Fibroblast of the conjunctiva (primary cell): ENCODE measurements at regions not wholly inside any gene's neighbourhood (a gene's known extent, or its start where the extent isn't known, plus 50 kb on each side); places are given as distances from the start of the nearest gene placed in this dataset.
"Not testable (repeated sequence)": the region's sequence is repeated elsewhere in the genome, so short reads cannot be mapped to it uniquely, and the experiment has no call there.

Experiments
- DNase-seq: peaks from one replicate; pipeline ENCODE4 v3.0.0-alpha.2; 2010; ENCODE audit warnings: low read depth

- no peak for DNase-seq
Measured at GRCh38 chr13:101003566-101003965, 329.0 kb upstream of the TMTC4 start.

DNA sequence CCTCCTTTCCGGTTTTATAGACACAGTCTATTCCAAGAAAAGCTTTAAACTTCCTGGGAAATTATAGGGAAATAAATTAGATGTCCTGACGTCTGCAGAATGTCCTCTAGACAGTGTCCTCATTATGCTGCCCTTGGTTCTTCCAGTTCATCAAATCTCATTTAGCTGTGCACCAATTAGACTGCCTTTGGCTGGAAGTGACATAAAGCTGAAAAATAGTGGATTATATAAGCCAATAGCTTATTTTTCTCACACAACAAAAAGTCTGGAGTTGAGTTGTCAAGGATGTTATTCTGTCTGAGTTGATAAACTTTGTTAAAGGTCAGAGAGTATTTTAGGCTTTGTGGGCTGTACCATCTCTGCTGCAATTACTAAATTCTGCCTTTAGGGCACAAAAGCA is 314.8 kb upstream of the TMTC4 start:
- DNase-seq = no peak

- DNase-seq = no peak
Measured at GRCh38 chr13:100988921-100989320, 314.3 kb upstream of the TMTC4 start.

- DNase-seq = no peak
Measured at GRCh38 chr13:100987948-100988347, 313.4 kb upstream of the TMTC4 start.

GRCh38 chr13:100986571-100986970 is 312.0 kb upstream of the TMTC4 start:
- DNase-seq = no peak

GRCh38 chr13:100984085-100984705 is 309.6 kb upstream of the TMTC4 start:
- DNase-seq = no peak

GRCh38 chr13:100983111-100983510 is 308.5 kb upstream of the TMTC4 start:
- no peak for DNase-seq

DNA sequence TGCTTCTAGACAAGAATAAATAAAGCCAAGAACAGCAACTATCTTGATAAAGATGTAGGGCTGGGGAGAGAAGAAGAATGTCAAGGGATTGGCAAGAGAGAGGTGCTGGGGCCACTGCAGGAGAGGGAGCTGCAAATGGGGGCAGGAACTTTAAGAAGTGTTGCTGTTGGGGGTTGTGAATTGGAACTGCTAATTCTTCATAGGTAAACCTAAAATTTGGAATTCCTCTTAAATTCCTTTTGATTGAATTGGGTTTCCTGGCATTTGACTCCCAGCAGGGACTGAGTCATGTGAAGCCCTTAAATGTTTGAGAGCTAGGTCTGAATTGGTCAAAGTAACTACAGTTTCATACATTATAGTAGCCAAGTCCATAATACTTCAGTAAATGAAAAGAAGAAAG is 305.6 kb upstream of the TMTC4 start:
- no peak for DNase-seq

DNA sequence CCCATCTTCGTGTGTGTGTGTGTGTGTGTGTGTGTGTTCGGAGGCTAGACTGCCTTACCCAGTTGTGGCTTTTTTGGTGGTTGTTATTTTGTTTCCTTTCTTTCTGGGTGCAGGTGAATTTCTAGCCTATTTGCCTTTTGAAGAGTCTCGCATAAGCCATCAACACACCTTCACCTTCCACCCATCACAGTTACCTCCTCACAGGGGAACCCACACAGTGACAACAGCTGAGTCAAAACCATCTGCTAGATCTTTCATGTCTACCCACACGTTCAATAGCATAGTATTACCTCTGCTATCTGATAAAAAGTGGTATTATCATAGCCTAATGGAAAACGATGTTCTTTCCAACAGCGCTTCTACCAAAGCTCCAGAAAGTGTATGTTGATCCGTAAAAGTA is 303.2 kb upstream of the TMTC4 start:
- DNase-seq = no peak

- DNase-seq = no peak
Measured at GRCh38 chr13:100976993-100977392, 302.4 kb upstream of the TMTC4 start.

DNA sequence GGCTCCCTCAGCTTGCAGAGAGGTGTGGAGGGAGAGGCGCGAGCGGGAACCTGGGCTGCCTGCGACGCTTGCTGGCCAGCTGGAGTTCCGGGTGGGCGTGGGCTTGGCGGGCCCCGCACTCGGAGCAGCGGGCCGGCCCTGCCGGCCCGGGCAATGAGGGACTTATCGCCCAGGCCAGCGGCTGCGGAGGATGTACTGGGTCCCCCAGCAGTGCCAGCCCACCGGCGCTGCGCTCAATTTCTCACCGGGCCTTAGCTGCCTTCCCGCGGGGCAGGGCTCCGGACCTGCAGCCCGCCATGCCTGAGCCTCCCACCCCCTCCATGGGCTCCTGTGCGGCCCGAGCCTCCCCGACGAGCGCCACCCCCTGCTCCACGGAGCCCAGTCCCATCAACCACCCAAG is 301.1 kb upstream of the TMTC4 start:
- DNase-seq = not testable (repeated sequence)

DNA sequence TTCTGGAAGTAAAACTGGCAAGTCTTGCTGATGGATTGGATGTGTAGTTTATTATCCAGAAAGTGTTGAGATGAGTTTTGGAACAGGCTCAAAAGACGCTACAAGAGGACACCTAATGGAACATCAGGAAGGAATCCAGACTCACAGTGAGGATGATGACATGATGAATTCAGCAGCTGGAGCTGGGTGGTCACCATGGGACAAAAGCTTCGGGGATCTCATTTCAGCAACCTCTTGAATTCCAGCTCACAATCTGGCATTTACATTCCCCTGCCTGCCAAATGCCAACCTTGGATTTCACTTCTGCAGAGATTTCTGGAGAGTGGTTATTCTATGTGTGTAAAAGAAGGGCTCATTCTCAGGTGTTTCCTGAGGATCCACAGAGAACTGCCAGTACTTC is 288.0 kb upstream of the TMTC4 start:
- DNase-seq = no peak

DNA sequence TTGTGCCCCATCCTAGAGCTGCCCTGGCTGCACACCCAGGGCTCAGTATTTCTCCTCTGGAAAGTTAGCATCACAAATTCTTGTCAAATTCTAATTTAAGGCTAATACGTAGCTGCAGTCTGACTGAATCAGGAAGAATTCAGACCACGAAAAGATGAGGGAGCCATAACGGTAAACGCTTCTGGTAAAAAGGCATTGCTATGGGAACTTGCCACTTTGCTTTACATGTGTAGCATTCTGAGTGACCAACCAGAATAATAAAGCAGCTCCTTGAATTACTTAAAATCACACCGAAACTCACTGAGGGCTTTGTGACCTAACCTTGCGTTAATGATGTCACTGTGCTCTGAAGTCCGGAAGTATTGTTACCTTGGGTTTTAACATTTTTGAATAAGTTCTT is 286.6 kb upstream of the TMTC4 start:
- no peak for DNase-seq

DNA sequence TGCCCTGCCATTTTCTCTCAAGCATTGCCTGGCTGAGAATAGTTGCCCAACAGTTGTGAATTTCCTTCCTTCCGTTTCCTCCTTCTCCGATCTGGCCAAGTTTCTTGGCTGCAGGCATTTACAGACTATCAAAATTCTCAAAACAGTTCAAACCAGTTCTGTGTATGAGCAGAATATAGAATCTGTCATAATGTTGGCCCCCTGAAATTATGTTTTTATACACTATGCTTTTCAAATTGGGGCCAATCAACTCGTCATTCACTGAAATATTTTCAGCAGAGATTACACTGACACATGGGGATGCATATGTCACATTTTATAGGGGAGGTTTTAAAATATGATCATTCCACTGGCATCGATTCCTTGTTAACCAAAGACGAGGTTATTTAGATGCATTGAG is 284.2 kb upstream of the TMTC4 start:
- no peak for DNase-seq

DNA sequence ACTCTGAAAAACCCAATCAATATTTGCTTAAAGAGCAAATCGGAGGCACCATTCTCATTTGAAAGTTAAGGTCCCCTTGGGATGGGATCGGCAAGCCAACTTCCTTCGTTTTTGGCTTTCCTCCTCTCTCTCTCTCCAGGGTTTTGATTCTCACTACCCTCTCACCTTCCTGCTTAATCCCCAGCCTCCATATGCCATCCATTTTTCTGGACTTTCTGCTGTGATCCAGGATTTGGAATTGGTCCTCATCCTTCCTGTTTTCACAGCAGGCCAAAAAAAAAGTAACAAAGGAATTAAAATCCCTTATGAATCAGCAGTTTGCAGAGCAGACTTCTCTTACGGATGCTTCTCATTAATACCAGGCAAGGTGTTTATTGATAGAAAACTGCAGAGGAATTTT is 283.1 kb upstream of the TMTC4 start:
- DNase-seq = no peak

DNA sequence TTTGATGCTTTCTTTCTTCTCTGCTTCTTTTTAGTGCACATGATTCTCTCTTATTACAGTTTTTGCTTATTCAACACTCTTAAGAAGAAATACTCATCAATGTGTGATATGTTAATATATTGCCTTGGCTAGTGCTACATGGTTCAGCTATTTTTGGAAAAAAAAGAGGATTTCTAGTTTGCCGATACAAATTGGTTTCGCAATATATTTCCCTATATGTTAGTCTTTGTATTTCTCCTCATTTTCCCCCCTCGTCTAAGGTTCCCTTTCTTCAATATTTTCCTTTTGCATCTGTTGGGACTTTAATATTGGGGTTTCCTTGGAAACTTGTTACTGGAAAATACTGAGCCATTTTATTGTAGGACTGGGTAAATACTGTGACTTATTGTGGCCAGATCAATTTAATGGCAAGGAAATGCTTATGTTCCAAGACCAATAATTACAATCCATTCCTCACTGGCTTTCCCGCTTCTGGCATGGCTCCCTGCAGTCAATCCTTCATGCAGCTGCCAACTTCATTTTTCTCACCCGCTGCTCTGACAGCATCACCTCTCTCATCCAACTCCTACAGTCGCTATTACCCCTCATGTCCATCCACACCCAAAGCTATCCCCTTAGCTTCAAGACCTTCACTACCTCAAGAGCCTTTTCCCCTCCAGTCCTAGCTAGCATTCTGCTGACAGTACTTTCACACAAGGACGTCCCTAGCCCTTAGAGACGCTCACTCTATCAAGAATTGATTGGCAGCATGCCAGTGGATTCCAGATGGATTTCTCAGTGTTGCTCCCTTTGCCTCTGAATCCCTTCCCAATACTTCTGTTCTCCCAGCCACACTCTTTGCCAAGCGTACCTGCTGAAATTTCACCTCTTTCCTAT is 280.1 kb upstream of the TMTC4 start:
- no peak for DNase-seq

DNA sequence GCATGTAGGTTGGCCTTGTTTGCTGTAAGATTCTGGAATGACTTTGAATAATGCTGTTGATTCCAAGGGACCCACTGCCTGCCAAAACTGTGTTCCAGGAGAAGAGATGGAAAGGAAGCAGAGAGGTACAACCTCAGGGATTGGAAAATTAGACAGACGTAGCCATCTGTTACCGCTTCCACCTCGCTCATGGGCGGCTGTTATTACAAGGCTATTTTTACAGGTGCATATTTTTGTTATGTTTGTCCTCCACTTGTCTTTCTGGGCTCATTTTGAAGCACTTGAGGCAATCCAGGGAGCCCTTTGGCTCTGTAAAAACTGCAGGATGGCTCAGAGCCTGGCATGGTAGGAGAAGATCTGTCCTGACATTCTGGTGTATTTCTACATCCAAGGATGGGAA is 276.4 kb upstream of the TMTC4 start:
- no peak for DNase-seq

GRCh38 chr13:100948937-100949336 is 274.3 kb upstream of the TMTC4 start:
- DNase-seq = not testable (repeated sequence)

GRCh38 chr13:100946588-100946987 is 272.0 kb upstream of the TMTC4 start:
- DNase-seq = no peak

GRCh38 chr13:100944791-100945345 is 270.3 kb upstream of the TMTC4 start:
- DNase-seq = no peak

GRCh38 chr13:100942742-100943141 is 268.1 kb upstream of the TMTC4 start:
- no peak for DNase-seq

DNA sequence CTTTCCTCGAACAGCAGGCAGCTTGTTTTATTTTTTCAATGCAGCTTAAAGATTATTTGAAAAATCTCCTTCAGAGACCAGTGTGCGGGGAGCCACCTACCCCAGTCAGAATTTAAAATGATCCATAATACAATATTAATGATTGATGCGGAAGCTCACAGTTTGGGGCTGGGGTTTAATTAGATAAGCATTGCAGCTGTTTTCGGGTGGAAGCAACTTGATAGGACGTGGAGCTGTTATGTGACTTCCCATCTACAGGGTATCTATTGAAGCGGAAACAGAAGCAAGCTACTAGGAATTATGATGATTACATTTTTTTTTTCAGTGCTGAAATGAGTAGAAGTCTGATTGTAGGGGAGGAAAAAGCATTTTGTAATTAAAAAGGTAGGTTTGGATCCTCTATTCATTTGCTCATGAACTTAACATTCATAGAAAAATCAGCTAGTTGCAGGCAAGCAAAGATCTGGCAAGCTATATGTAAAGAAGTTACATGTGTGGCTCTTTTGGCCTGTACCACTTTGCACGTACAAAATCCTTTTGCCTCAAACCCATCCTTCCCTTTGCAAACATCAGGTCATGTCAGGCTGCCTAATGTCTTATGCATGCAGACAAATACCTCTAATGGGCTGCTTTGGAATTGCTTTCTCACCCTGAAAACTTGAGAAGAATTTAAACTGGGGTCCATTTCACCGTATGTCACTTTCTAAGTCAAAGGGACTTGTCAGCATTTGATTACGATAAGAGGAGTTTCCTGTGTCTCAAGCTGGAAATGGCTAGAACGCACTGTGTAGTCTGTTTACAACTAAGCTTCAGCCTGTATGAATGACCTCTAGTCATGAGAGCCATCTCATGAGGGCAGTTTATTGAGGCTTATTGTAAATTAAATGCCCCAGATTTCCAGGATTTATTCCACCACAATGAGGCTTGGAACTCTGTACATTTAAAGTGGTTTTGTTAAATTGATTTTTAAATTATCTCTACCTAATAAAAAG is 267.1 kb upstream of the TMTC4 start:
- DNase-seq = no peak
